ENCODE measurements at regions not wholly inside any gene's neighbourhood (a gene's known extent, or its start where the extent isn't known, plus 50 kb on each side); places are given as distances from the start of the nearest gene placed in this dataset.

- DNase-seq (no peak), ATAC-seq (ENCODE audit: low read depth in 2 of 2) (no peak)
- H3K4me1 ChIP-seq (ENCODE audit: control insufficient read depth, insufficient read depth, low read length, poor library complexity, severe bottlenecking) = no peaks in the 10 kb centered on the region
- H3K9me3 ChIP-seq (ENCODE audit: control insufficient read depth in 2 of 2, low read length in 2 of 2) = no peaks in the 10 kb centered on the region
- peaks cover 0 to 3% (median 0%) of the 10 kb centered on the region in 7 donors for H3K9me3 Mint-ChIP-seq
- H3K27ac Mint-ChIP-seq = no peak overlapping the region
- H3K4me3 ChIP-seq (ENCODE audit: low read depth, low read length) = no peak overlapping the region
- no peaks in the 10 kb centered on the region for H3K27me3 Mint-ChIP-seq
- no peaks in the 10 kb centered on the region for H3K36me3 Mint-ChIP-seq
- no peaks in the 10 kb centered on the region for H3K27me3 ChIP-seq (ENCODE audit: control insufficient read depth, insufficient read depth, low read length)
- H3K36me3 ChIP-seq (ENCODE audit: control insufficient read depth, insufficient read depth, low read length) = no peaks in the 10 kb centered on the region
- no peaks in the 10 kb centered on the region for H3K4me1 Mint-ChIP-seq
- H3K4me3 Mint-ChIP-seq = no peak overlapping the region
- H3K27ac ChIP-seq (ENCODE audit: insufficient read depth, low read length, poor library complexity, severe bottlenecking) = no peak overlapping the region
These were observed 346.6 kb downstream of the SMARCA1 start for GRCh38 chrX:129176710-129177109.

DNA sequence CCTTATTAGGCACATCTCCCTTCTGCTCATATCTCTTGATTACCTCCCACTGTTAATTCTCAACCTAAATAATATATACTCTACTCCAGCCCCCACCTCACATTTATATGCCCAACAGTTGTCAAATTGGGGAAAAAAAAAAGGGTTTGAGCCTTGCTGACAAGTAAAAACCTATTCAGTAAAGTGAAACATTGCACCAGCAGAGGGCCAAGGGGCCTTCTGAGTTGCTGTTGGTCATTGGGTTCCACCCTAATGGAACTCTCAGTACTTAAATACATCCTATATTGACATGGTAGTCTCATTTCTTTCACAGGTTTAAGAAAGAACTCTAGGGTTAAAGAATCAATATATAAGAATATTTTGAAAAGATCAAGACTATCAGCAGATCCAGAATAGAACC is 362.2 kb downstream of the SMARCA1 start:
- Mint-ChIP-seq H3K36me3 (no peaks in the 10 kb centered on the region), H3K4me1 (no peaks in the 10 kb centered on the region), H3K27me3 (no peaks in the 10 kb centered on the region), H3K27ac (no peak overlapping the region), H3K9me3 (peaks cover 0 to 2% (median 0%) of the 10 kb centered on the region in 7 donors), H3K4me3 (no peak overlapping the region)
- DNase-seq (no peak), ATAC-seq (ENCODE audit: low read depth in 2 of 2) (no peak)
- H3K27ac ChIP-seq (ENCODE audit: insufficient read depth, low read length, poor library complexity, severe bottlenecking) = no peak overlapping the region
- no peaks in the 10 kb centered on the region for H3K9me3 ChIP-seq (ENCODE audit: control insufficient read depth in 2 of 2, low read length in 2 of 2)
- no peaks in the 10 kb centered on the region for H3K36me3 ChIP-seq (ENCODE audit: control insufficient read depth, insufficient read depth, low read length)
- no peak overlapping the region for H3K4me3 ChIP-seq (ENCODE audit: low read depth, low read length)
- H3K27me3 ChIP-seq (ENCODE audit: control insufficient read depth, insufficient read depth, low read length) = no peaks in the 10 kb centered on the region
- H3K4me1 ChIP-seq (ENCODE audit: control insufficient read depth, insufficient read depth, low read length, poor library complexity, severe bottlenecking) = no peaks in the 10 kb centered on the region

DNA sequence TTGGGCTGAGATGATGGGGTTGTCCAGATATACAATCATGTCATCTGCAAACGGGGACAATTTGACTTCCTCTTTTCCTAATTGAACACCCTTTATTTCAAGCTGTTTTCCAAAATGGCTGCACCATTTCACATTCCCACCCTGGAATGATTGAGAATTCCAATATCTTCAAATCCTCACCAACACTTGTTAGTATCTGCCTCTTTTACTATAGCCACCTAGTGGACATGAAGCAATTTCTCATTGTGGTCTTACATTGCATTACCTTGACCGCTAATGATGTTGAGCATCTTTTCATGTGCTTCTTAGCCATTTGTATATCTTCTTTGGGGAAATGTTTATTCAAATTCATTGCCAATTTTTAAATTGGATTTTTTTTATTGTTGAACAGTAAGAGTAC is 364.8 kb downstream of the SMARCA1 start:
- H3K36me3 ChIP-seq (ENCODE audit: control insufficient read depth, insufficient read depth, low read length) = no peaks in the 10 kb centered on the region
- H3K27me3 ChIP-seq (ENCODE audit: control insufficient read depth, insufficient read depth, low read length) = no peaks in the 10 kb centered on the region
- no peaks in the 10 kb centered on the region for H3K4me1 ChIP-seq (ENCODE audit: control insufficient read depth, insufficient read depth, low read length, poor library complexity, severe bottlenecking)
- Mint-ChIP-seq H3K27ac (no peak overlapping the region), H3K9me3 (peaks cover 0 to 3% (median 0%) of the 10 kb centered on the region in 7 donors), H3K4me1 (no peaks in the 10 kb centered on the region), H3K4me3 (no peak overlapping the region), H3K27me3 (peaks cover 4% of the 10 kb centered on the region), H3K36me3 (no peaks in the 10 kb centered on the region)
- H3K27ac ChIP-seq (ENCODE audit: insufficient read depth, low read length, poor library complexity, severe bottlenecking) = no peak overlapping the region
- no peaks in the 10 kb centered on the region for H3K9me3 ChIP-seq (ENCODE audit: control insufficient read depth in 2 of 2, low read length in 2 of 2)
- ATAC-seq (ENCODE audit: low read depth in 2 of 2) (no peak), DNase-seq (no peak)
- H3K4me3 ChIP-seq (ENCODE audit: low read depth, low read length) = no peak overlapping the region

- Histone ChIP-seq H3K27ac (ENCODE audit: insufficient read depth, low read length, poor library complexity, severe bottlenecking) (no peak overlapping the region), H3K27me3 (ENCODE audit: control insufficient read depth, insufficient read depth, low read length) (no peaks in the 10 kb centered on the region), H3K4me1 (ENCODE audit: control insufficient read depth, insufficient read depth, low read length, poor library complexity, severe bottlenecking) (no peaks in the 10 kb centered on the region), H3K9me3 (ENCODE audit: control insufficient read depth in 2 of 2, low read length in 2 of 2) (no peaks in the 10 kb centered on the region), H3K36me3 (ENCODE audit: control insufficient read depth, insufficient read depth, low read length) (no peaks in the 10 kb centered on the region), H3K4me3 (ENCODE audit: low read depth, low read length) (no peak overlapping the region)
- no peak for DNase-seq
- Mint-ChIP-seq H3K27me3 (no peaks in the 10 kb centered on the region), H3K4me1 (no peaks in the 10 kb centered on the region), H3K4me3 (no peak overlapping the region), H3K9me3 (no peaks in the 10 kb centered on the region), H3K36me3 (no peaks in the 10 kb centered on the region), H3K27ac (no peak overlapping the region)
- ATAC-seq (ENCODE audit: low read depth in 2 of 2) = no peak
These were observed 377.4 kb downstream of the SMARCA1 start for GRCh38 chrX:129145840-129146272.

DNA sequence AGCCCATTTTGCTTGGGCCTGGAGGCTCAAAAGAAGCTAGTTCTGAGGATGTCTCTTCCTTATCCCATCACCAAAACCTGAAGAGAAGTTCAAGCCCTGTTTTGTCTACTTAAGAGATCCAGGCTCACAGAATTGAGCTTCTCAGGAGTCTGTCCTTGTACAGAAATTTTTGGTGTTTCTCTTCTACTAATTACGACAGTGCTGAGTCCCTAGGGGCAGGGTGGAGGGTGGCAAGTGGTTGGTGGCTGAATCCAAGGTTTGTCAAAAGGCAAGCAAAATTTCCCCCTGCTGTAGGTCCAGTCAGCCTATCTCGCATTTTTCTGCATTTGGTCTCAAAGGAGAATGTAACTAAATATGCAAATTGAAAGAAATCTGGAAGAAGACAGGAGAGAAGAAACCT is 377.9 kb downstream of the SMARCA1 start:
- no peak for DNase-seq
- Mint-ChIP-seq H3K4me1 (no peaks in the 10 kb centered on the region), H3K9me3 (no peaks in the 10 kb centered on the region), H3K4me3 (no peak overlapping the region), H3K36me3 (no peaks in the 10 kb centered on the region), H3K27me3 (no peaks in the 10 kb centered on the region), H3K27ac (no peak overlapping the region)
- Histone ChIP-seq H3K9me3 (ENCODE audit: control insufficient read depth in 2 of 2, low read length in 2 of 2) (no peaks in the 10 kb centered on the region), H3K27ac (ENCODE audit: insufficient read depth, low read length, poor library complexity, severe bottlenecking) (no peak overlapping the region), H3K36me3 (ENCODE audit: control insufficient read depth, insufficient read depth, low read length) (no peaks in the 10 kb centered on the region), H3K27me3 (ENCODE audit: control insufficient read depth, insufficient read depth, low read length) (no peaks in the 10 kb centered on the region), H3K4me3 (ENCODE audit: low read depth, low read length) (no peak overlapping the region), H3K4me1 (ENCODE audit: control insufficient read depth, insufficient read depth, low read length, poor library complexity, severe bottlenecking) (no peaks in the 10 kb centered on the region)
- ATAC-seq (ENCODE audit: low read depth in 2 of 2) = no peak

- Mint-ChIP-seq H3K36me3 (no peaks in the 10 kb centered on the region), H3K4me3 (no peak overlapping the region), H3K27me3 (no peaks in the 10 kb centered on the region), H3K4me1 (no peaks in the 10 kb centered on the region), H3K9me3 (no peaks in the 10 kb centered on the region), H3K27ac (no peak overlapping the region)
- no peaks in the 10 kb centered on the region for H3K27me3 ChIP-seq (ENCODE audit: control insufficient read depth, insufficient read depth, low read length)
- H3K4me1 ChIP-seq (ENCODE audit: control insufficient read depth, insufficient read depth, low read length, poor library complexity, severe bottlenecking) = no peaks in the 10 kb centered on the region
- no peaks in the 10 kb centered on the region for H3K36me3 ChIP-seq (ENCODE audit: control insufficient read depth, insufficient read depth, low read length)
- DNase-seq (no peak), ATAC-seq (ENCODE audit: low read depth in 2 of 2) (no peak)
- H3K4me3 ChIP-seq (ENCODE audit: low read depth, low read length) = no peak overlapping the region
- no peak overlapping the region for H3K27ac ChIP-seq (ENCODE audit: insufficient read depth, low read length, poor library complexity, severe bottlenecking)
- no peaks in the 10 kb centered on the region for H3K9me3 ChIP-seq (ENCODE audit: control insufficient read depth in 2 of 2, low read length in 2 of 2)
These were observed 378.9 kb downstream of the SMARCA1 start for GRCh38 chrX:129144172-129145038.

- Histone ChIP-seq H3K27me3 (ENCODE audit: control insufficient read depth, insufficient read depth, low read length) (no peaks in the 10 kb centered on the region), H3K27ac (ENCODE audit: insufficient read depth, low read length, poor library complexity, severe bottlenecking) (no peak overlapping the region), H3K9me3 (ENCODE audit: control insufficient read depth in 2 of 2, low read length in 2 of 2) (no peaks in the 10 kb centered on the region), H3K4me3 (ENCODE audit: low read depth, low read length) (no peak overlapping the region), H3K4me1 (ENCODE audit: control insufficient read depth, insufficient read depth, low read length, poor library complexity, severe bottlenecking) (no peaks in the 10 kb centered on the region), H3K36me3 (ENCODE audit: control insufficient read depth, insufficient read depth, low read length) (no peaks in the 10 kb centered on the region)
- Mint-ChIP-seq H3K4me3 (no peak overlapping the region), H3K4me1 (no peaks in the 10 kb centered on the region), H3K27me3 (no peaks in the 10 kb centered on the region), H3K36me3 (no peaks in the 10 kb centered on the region), H3K27ac (no peak overlapping the region), H3K9me3 (peaks cover 0 to 2% (median 0%) of the 10 kb centered on the region in 7 donors)
- no peak for ATAC-seq (ENCODE audit: low read depth in 2 of 2)
- DNase-seq = no peak
These were observed 383.3 kb downstream of the SMARCA1 start for GRCh38 chrX:129139837-129140598.
